ENCODE measurements at regions not wholly inside any gene's neighbourhood (a gene's known extent, or its start where the extent isn't known, plus 50 kb on each side); places are given as distances from the start of the nearest gene placed in this dataset.

DNA sequence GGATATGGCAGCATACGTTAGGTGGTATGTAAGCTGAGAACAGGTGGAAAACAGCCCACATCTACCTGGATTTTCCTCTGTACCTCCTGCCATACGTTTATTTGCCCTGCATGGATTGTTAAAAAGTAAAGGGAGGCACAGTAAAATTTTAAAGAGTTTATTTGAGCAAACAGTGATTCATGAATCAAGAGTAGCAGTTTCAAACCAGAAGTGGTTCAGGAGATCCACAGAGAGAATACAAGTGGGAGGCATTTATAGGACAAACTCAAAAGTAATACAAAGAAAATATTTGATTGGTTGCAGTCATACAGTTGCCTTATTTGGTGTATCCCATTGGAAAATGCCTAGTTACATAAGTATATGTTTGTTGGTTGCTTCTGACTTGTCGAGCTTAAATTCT lies 117.6 kb downstream of the FAM170A start:
- TF ChIP-seq NFE2L2 (IDR thresholded peaks at IDR 0.05; ENCODE audit: low read depth, low read length) (no peak), CTCF (conservative IDR thresholded peaks at IDR 0.05; ENCODE audit: low read depth, low read length) (no peak), RAD21 (IDR thresholded peaks at IDR 0.05; ENCODE audit: low read length) (no peak), POLR2A (IDR thresholded peaks at IDR 0.05; ENCODE audit: low read depth, low read length) (no peak), RFX5 (IDR thresholded peaks at IDR 0.05; ENCODE audit: low read depth, low read length) (no peak), SMC3 (IDR thresholded peaks at IDR 0.05; ENCODE audit: low read depth, low read length) (no peak), RCOR1 (IDR thresholded peaks at IDR 0.05; ENCODE audit: insufficient replicate concordance, low read length) (no peak), MAZ (IDR thresholded peaks at IDR 0.05; ENCODE audit: borderline replicate concordance, low read depth, low read length) (no peak), FOS (IDR thresholded peaks at IDR 0.05; ENCODE audit: low read depth, low read length) (no peak), CHD1 (IDR thresholded peaks at IDR 0.05; ENCODE audit: low read depth, low read length) (no peak)
- TF ChIP-seq, protein P1, sequence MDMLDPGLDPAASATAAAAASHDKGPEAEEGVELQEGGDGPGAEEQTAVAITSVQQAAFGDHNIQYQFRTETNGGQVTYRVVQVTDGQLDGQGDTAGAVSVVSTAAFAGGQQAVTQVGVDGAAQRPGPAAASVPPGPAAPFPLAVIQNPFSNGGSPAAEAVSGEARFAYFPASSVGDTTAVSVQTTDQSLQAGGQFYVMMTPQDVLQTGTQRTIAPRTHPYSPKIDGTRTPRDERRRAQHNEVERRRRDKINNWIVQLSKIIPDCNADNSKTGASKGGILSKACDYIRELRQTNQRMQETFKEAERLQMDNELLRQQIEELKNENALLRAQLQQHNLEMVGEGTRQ (IDR thresholded peaks at IDR 0.05; ENCODE audit: low read depth, low read length): no peak
